ENCODE measurements at regions not wholly inside any gene's neighbourhood (a gene's known extent, or its start where the extent isn't known, plus 50 kb on each side); places are given as distances from the start of the nearest gene placed in this dataset.

DNA sequence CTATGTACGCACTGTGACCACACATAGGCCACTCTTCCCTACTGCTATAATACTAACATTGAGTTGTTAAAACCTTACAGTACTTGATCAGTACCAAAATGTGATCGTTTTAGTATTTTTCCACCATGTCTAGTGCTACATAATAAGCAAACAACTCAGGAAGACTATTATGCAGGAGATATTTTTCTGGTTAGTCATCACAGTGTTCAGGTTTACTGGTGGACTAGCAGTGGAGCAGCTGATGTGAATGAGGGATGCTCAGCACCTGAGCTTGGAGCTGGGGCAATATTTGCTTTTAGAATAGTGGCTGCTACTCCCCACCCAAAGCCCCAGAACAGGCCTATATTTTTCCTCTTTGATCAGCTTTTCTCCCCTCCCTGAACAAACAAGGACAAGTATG, 513.1 kb downstream of the KCNH5 start:
- no peak for TF ChIP-seq POLR2A (IDR thresholded peaks at IDR 0.05)
- TF ChIP-seq, protein P1, sequence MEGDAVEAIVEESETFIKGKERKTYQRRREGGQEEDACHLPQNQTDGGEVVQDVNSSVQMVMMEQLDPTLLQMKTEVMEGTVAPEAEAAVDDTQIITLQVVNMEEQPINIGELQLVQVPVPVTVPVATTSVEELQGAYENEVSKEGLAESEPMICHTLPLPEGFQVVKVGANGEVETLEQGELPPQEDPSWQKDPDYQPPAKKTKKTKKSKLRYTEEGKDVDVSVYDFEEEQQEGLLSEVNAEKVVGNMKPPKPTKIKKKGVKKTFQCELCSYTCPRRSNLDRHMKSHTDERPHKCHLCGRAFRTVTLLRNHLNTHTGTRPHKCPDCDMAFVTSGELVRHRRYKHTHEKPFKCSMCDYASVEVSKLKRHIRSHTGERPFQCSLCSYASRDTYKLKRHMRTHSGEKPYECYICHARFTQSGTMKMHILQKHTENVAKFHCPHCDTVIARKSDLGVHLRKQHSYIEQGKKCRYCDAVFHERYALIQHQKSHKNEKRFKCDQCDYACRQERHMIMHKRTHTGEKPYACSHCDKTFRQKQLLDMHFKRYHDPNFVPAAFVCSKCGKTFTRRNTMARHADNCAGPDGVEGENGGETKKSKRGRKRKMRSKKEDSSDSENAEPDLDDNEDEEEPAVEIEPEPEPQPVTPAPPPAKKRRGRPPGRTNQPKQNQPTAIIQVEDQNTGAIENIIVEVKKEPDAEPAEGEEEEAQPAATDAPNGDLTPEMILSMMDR (IDR thresholded peaks at IDR 0.05) = no peak
